Skin of body (tissue), 1 donor: ENCODE measurements at regions not wholly inside any gene's neighbourhood (a gene's known extent, or its start where the extent isn't known, plus 50 kb on each side); places are given as distances from the start of the nearest gene placed in this dataset.
"Not testable (repeated sequence)": the region's sequence is repeated elsewhere in the genome, so short reads cannot be mapped to it uniquely, and the experiment has no call there.

Experiments
- DNase-seq: peaks from one replicate; lab custom pipeline; 2025; lab: John Stamatoyannopoulos, UW

DNA sequence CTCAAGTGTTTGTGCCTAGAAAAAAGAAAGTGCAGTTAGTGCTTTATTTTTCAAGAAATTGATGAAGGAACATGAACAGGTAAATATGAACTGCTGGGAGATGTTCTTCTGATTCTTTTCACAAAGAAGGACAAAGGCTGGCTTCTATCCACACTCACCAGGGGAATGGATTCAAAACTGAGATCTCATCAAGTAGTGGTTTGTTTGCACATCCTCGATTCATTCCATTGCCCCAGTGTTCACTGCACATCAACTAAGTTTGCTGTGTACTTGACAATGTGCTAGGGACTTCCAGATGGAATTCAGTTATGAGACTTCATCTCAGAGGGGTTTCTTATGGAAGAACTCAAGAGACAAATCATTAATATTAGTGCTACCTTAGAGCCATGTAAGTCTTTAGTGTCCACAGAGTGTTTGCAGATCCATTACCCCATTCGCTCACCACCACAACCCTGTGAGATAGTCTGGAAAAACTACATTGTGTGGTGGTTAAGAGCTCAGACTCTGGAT, 332.9 kb upstream of the PPP2R3A start:
- DNase-seq: no peak

DNA sequence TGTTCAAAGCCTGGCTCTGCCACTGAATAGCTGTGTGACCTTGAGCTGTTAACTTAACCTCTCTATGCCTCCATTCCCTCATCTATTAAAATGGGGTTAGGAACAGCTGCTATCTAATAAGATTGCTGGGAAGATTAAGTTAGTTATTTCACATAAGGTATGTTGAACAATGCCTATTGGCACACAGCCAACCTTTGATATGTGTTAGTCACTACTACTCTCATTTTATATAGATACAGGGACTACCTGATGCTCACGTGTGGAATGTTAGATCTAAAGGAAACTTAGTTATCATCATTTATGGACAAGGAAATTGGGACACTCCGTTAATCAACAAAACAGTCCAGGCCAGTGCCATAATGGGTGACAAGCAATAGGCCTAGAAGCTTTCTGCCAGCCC, 332.4 kb upstream of the PPP2R3A start:
- no peak for DNase-seq

DNA sequence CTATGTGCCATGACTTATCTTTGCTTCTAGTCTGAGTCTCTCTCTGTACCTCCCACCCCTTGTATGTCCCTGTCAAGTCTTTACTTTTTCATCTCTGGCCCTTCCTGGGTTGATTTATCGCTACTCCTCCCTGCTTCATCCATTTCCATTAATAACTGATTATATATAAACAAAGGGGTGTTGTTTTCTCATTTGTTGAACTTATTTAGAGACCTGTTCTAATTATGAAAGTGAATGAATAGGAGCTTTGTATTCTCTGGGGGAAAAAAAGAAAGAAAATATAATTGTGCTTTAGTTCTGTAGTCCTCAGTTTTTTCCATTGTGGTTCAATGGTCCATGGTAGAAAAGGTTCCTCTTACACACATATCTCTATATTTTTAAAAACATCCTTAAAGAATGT, 328.9 kb upstream of the PPP2R3A start:
- DNase-seq: no peak

DNA sequence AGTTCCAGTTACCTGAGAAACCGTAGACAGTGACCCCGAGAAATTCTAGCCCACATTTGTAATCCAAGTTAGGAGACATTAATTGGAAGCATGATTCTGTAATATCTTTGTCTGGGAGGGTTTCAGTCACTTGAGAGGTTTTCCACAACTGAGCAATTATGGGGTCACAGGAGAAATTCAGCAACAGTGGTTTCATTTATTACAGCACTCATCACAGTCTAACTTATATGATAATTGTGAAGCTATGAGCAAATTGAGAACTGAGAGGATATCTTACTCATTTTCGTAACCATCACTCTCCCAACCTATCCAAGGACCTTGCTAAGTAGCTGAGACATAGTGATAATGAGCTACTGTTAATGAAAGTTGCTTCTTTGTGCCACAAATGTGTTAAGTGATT, 328.5 kb upstream of the PPP2R3A start:
- DNase-seq: no peak

DNA sequence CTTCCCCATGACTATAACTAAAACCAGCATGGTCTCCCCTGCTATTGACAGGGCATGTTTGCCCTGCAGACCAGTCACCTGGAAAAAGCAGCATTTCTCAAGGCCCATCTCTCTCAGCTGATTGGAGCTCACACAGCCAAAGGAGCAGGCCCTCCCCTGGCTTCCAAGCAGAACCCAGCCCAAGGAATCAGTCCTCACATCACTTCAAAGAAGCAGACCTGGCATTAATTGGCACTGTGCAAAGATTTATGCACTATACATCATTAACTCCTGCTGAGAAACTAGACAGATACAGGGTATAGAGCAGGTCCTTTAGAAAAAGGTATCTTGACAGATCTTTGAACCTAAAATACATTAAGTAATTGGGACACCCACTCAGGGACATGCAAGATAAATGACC, 323.8 kb upstream of the PPP2R3A start:
- DNase-seq: no peak

DNA sequence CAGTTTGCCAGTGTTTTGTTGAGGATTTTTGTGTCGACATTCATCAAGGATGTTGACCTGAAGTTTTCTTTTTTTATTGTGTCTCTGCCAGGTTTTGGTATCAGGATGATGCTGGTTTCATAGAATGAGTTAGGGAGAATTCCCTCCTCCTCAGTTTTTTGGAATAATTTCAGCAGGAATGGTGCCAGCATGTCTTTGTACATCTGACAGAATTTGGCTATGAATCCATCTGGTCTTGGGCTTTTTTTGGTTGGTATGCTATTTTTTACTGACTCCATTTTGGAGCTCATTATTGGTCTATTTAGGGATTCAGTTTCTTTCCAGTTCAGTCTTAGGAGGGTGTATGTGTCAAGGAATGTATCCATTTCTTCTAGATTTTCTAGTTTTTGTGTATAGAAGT, 320.0 kb upstream of the PPP2R3A start:
- DNase-seq: no peak

DNA sequence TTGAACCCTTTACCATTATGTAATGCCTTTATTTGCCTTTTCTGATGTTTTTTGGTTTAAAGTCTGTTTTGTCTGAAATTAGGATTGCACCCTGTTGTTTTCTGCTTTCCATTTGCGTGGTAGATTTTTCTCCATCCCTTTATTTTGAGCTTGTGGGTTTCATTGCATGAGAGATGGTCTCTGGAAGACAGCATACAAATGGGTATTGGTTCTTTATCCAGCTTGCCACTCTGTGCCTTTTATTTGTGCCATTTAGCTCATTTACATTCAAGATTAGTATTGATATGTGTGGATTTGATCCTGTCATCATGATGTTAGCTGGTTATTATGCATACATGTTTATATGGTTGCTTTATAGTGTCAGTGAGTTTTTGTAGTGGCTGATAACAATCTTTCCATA, 318.7 kb upstream of the PPP2R3A start:
- DNase-seq: no peak

DNA sequence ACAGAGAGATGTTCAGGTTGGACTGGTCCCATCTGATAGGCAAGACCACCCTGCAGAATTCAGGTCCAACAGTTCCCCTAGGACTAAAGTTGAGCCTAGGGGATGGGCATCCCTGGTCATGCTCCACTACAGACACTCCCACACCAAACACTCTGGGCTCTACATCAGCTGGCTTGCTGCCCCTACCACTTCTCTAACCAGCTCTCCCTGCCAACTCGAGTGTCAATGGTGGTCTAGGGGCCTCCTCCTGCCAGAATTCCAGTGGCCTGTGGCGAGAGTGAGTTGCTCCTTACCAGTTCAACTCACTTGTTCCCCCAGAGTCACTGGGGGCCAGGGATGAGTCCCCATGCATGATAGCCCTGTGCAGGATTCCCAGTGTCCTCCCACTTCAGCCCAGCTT, 316.2 kb upstream of the PPP2R3A start:
- no peak for DNase-seq

DNA sequence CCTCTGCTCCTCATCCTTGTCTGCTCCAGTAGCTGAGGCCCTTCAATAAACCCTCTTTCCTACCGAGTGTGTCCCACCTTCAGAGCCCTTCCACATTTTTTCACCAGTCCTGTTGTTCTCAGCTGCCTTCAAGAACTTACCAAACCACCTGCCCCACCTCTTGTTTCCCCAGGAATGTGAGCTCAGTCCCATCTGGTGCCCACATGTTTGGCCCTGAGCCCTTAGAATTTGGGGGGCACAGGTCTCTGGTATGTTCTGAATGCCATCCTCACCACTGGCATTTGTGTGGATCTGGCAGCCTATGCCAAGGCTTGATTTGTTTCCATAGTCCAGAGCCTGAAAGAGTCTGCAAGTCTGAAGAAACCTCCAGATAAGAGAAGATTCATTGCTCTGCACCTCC, 315.2 kb upstream of the PPP2R3A start:
- no peak for DNase-seq

DNA sequence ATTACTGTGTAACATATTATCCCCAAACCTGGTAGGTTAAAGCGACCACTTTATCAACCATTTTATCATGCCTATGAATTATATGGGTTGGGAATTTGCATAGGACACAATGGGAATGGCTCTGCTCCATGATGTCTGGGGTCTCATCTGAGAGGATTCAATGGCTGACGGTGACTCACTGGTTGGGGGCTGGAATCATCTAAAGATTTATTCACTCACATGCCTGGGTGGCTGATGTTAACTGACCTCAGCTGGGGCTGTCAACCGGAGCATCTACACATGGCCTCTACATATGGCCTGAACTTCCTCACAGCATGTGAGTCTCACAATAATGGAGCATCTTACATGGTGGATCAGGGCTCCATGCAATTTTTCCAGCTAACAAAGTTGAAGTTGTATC, 313.1 kb upstream of the PPP2R3A start:
- DNase-seq: no peak

DNA sequence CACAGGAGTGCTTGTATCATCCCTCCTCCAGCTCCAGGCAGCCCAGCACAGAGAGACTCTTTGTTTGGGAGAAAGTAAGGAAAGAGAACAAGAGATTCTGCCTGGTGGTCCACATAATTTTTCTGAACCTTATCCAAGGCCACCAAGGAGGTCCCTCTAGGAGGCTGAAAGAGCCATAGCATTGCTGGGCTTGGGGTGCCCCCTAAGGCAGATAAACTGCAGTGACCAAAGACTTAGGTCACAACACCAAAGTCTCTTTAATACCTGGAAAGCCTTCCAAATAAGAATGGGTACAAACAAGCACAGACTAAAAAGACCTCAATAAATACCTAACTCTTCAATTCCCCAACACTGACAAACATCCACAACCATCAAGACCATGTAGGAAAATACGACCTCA, 310.2 kb upstream of the PPP2R3A start:
- DNase-seq: no peak

DNA sequence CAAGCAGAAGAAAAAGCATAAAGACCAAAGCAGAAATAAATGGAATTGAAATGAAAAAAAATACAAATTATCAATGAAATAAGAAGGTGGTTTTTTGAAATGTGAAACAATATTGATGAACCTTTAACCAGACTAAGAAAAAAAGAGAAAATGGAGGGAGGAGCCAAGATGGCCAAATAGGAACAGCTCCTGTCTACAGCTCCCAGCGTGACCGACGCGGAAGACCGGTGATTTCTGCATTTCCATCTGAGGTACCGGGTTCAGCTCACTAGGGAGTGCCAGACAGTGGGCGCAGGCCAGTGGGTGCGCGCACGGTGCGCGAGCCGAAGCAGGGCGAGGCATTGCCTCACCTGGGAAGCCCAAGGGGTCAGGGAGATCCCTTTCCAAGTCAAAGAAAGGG, 307.1 kb upstream of the PPP2R3A start:
- DNase-seq: not testable (repeated sequence)

DNA sequence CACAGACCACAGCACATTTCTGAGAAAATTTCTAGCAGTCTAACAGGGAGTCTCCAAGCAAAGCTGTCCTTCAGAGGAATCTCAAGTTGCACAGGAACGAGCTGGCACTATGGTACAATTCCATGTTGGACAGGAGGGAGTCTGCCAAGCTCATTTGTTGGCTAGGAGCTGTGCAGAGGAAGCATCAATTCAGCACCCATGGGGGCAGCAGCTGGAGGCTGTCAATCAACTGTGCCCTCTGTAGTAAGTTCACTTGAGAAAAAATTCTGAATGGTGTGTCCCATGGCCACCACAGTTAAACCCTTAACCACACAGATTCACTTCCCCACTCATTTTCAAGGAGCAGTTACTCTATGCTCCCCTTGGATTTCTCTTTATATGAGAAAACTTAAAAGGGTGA, 298.5 kb upstream of the PPP2R3A start:
- DNase-seq: no peak

DNA sequence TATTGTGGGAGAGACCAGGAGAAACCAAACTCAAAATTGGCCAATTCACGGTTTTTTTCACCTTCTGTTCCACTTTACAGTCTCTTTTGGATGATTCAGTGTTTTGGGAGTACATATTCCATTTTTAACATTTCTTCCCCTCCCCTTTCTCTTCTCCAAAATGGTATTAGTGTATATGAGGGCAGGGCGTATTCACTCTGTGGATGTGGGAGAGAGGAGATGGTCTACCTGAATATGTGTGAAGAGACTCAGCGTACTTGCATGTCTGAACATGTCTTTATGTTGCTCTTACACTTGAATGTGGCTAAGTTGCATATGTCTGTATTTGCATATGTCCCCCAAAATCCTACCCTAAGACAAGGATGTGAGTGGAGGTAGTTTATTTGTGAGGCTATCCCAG, 291.0 kb upstream of the PPP2R3A start:
- DNase-seq: no peak

DNA sequence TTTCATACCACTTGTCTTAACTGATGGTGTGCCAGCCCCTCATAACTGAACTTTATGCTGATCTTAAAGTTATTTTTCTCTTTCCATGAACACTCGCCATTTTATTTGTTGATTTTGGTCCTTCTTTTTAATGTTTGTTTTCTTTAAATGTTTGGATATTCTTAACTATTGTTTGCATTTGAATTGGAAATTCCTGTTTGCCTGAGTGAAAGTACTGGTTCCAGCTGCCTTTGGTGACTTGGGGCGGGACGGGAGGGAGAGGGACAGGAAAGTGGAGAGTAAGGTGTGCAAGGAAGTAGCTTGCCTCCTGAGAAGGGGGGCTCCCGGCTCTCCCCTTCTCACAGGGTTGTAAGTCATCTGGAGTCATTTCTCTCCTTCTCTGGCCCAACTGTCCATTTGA, 287.1 kb upstream of the PPP2R3A start:
- no peak for DNase-seq

DNA sequence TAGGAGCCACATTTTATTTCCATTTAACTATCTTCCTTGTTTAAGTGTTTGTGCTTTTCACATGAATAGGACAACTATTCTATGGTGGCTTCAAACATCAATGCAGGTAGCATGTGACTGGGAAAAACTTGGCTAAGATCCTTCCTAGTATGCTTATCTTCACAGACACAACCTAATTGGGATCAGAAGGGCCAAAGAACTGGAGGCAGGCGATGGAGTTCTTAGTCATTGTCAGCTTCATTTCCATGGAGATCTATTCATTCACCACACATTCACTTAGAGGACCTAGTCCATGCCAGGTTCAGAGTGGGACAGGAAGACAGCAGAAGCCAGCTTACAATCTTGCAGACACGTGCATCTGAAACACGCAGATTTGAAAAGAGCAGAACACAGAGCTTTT, 277.5 kb upstream of the PPP2R3A start:
- no peak for DNase-seq

DNA sequence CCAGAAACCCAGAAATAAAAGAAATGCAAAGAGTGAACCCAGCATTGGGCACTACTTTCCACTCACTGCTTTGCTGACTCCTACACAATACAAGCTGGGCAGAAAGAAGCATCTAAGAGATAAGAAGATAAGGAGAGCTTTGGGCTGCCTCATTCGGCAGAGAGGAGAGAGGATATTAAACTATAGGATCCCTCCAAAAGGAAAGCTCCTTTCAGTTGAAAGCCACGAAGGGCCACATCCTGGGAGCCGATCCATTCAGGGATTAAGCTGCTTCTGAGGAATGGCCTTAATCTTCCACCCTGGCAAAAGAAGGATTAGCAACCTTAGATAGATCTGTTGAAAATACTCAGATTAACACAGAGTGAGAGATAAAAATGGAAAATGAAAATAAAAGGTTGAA, 274.9 kb upstream of the PPP2R3A start:
- DNase-seq: no peak

DNA sequence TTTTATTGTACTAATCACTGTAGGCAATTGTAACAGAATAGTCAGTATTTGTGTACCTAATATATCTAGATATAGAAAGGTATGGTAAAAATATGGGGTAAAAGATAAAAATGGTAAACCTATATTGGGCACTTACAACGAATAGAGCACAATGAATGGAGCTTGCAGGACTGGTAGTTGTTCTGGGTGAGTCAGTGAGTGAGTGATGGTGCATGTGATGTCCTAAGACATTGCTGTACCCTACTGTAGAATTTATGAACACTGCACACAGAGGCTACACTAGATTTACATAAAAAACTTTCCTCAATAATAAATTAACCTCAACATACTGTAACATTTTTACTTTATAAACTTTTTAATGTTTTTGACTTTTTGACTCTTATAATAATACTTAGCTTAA, 274.3 kb upstream of the PPP2R3A start:
- no peak for DNase-seq

DNA sequence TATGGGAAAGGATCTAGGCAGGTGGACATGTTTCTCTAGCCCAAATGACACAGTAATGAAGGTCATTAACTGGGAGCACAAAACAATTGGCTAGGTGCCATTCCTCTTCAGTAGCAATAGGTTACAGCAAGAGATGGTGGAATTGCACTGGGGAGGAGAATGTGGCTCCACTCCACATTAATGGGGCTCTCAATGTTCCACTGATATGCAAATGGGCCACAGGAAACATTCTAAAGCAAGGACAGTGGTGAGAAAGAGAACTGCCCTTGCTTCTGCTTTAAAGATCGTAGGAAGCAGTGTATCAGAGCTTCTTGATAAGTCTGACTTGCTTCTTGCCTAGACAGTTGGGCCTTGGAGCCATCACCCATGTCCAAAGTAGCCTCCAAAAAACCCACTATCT, 271.4 kb upstream of the PPP2R3A start:
- DNase-seq: no peak

DNA sequence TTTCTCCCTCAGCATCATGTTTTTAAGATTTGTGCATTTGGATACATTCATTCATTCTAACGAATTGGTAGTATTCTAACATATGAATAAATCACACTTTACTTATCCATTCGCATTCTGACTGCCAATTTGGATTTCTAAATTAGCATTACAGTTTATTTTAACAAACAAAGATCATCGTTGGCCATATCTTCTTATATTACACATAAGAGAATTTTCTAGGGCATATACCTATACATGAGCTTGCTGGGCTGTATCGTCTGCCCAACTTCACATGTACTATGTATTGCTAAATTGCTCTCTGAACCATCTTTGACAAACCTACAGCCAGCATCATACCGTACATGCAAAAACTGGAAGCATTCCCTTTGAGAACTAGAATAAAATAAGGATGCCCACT, 265.8 kb upstream of the PPP2R3A start:
- DNase-seq: no peak

DNA sequence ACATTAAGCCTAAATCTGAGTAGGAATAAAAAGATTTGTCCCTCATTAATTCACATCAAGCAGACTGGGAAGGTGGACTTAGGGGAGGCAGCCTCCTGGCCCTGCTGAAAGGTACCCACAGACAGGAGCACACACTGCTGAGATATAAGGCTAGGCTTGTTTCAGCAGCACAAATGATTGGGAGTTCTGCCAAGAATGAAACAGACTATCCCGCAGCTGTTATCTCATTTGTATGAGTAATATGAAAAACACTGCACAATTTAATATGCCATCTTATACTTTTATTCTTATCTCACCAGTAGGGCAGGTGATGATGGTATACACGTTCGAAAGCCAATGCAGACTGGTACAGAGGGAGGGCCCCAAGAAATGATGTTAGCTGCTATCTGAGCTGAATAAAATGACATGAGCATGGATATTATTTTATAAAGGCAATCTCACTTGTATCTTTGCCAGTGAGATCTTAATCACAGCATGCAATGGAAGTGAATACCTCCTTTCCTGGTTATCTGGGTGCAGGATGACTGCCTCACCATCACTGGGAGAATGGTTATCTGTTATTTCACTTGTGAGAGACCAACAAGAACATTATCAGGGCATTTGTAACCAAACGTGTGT, 258.7 kb upstream of the PPP2R3A start:
- DNase-seq: no peak

DNA sequence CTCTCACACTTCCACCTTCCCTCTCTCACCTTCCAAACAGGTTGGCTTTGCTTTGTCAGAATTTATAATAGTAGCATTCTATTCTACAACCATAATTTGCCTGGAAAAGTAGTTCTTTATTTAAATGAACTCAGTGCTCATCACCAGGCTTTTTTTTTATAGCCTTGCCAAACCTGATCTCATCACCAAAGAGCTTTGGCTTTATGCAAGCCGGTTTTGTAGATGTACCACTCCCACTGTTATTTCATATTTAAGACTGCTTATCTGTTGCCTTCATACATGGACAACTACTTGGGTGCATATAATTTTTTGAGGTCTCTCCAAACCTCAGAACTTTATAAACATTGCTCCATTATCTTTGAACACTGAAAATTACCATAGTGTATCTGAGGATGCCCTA, 246.1 kb upstream of the PPP2R3A start:
- DNase-seq: no peak

DNA sequence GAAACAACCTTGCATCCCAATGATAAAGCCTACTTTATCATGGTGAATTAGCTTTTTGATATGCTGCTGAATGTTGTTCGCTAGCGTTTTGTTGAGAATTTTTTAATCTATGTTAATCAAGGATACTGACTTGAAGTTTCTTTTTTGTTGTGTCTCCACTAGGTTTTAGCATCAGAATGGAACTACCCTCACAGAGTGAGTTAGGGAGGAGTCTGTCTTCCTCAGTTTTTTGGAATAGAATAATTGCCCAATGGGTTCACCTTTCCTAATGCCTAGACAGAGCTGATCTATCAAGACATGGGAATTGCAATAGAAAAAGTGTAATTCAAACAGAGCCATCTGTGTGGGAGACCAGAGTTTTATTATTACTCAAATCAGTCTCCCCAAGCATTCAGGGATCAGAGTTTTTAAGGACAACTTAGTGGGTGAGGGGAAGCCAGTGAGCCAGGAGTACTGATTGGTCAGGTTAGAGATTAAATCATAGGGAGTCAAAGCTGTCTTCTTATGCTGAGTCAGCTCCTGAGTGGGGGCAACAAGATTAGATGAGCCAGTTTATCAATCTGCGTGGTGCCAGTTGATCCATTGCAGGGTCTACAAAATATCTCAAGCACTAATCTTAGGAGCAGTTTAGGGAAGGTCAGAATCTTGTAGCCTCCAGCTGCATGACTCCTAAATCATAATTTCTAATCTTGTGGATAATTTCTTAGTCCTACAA, 237.4 kb upstream of the PPP2R3A start:
- DNase-seq: no peak

DNA sequence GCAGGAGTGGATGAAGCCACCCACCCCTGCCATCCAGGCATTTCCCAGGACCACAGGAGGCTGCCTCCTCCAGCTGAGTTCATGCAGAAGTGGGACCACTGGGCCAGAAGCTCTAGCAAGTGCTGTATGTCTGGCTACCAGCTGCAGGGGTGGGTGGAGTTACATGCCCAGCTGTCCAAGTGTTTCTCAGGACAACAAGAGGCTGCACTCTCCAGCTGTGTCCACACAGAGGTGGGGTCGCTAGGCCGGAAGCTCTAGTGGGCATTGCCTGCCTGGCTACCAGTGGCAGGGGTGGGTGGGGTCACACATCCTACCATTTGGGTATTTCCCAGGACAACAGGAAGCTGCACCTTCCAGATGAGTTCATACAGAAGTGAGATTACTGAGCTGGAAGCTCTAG, 234.0 kb upstream of the PPP2R3A start:
- no peak for DNase-seq
